GM12892 (cell line): ENCODE measurements at regions not wholly inside any gene's neighbourhood (a gene's known extent, or its start where the extent isn't known, plus 50 kb on each side); places are given as distances from the start of the nearest gene placed in this dataset.

ENCODE experiments used
- DNase-seq: peaks from one replicate; pipeline ENCODE4 v3.0.0; 2011; ENCODE audit not compliant: insufficient read length
- FAIRE-seq: peaks from 2 replicates; lab custom pipeline; 2011; peaks lifted over from hg19 to GRCh38; lab: Jason Lieb, UNC
- POLR2A ChIP-seq: IDR thresholded peaks from 2 replicates; pipeline ENCODE4 v1.6.1; 2011; ENCODE audit warnings: low read depth, low read length, control low read depth
- POLR2AphosphoS5 ChIP-seq: IDR thresholded peaks from 2 replicates; pipeline ENCODE4 v1.6.1; 2011; ENCODE audit warnings: low read depth, low read length, control low read depth
- TAF1 ChIP-seq: IDR thresholded peaks from 2 replicates; pipeline ENCODE4 v1.6.1; 2011; ENCODE audit warnings: low read depth, mild to moderate bottlenecking, control low read depth, low read length, borderline replicate concordance

GRCh38 chr14:97687944-97688630, 890.9 kb downstream of the VRK1 start:
- FAIRE-seq = no peak
- no peak for TF ChIP-seq POLR2AphosphoS5
- TF ChIP-seq POLR2A = no peak
- TF ChIP-seq TAF1 = no peak
- DNase-seq = no peak

GRCh38 chr14:97688631-97689336, 891.6 kb downstream of the VRK1 start:
- TF ChIP-seq POLR2AphosphoS5 = no peak
- TF ChIP-seq TAF1 = no peak
- TF ChIP-seq POLR2A = no peak
- no peak for FAIRE-seq
- DNase-seq = no peak

DNA sequence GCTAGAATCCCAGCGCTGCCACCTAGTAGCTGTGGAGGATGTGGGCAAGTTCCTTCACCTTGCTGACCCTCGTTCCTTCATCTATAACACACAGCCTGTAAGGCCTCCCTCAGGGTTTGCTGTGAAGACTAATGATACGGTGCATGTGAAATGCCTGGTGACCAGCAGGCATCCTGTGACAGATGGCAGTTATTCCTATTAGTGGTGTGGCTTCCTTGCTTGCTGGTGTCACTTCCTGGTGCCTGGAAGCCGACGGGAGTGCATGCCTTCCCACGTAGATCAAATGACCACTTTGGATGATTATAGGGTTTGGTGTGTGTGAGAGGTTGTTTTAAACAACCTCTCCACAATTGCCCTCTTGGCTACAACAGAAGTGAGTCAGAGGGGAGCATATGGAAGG, 894.9 kb downstream of the VRK1 start:
- FAIRE-seq (no peak), DNase-seq (no peak)
- TF ChIP-seq TAF1 (no peak), POLR2AphosphoS5 (no peak), POLR2A (no peak)

GRCh38 chr14:97695456-97695981, 898.3 kb downstream of the VRK1 start:
- DNase-seq = no peak
- FAIRE-seq = no peak
- TF ChIP-seq POLR2A (no peak), TAF1 (no peak), POLR2AphosphoS5 (no peak)

DNA sequence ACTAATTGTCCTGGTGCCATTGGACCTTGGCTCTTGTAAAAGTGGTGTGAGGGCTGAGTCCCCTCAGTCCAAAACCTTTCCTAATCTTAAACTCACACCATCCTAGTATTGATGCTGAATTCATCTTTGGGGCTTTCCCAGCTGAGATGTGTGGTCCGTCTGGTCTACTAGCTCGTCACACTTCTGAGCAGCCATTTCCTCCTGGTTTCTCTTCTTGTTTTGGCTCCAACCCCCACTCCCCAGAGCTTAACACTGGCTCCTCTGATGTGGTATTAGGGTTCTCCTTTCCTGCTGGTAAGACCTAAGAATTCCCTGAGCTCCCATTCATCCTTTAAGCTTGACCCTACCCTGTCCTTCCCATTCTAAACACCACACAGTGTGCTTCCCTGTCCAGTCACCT, 900.6 kb downstream of the VRK1 start:
- no peak for DNase-seq
- peak; percentile 95 for FAIRE-seq
- no peak for TF ChIP-seq POLR2A
- no peak for TF ChIP-seq POLR2AphosphoS5
- TF ChIP-seq TAF1 = no peak

DNA sequence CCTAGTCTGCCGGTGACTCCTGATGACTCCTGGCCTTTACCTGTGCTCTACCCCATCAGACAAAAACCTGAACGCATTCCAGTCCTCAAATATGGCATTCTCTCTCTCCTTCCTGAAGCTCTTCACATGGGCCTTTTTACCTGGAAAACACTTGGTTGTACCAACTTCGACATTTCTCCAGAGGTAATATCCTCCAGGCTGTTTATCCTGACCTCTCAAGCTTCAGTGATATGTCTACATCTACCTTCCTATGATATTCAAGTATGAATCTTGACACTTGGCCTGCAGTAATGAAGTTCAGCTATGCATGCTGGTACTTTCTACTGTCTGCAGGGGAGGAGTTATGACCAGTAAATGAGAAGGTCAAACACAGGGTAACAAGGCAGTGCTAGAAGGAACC, 901.8 kb downstream of the VRK1 start:
- DNase-seq = no peak
- FAIRE-seq = no peak
- TF ChIP-seq TAF1 = no peak
- no peak for TF ChIP-seq POLR2A
- no peak for TF ChIP-seq POLR2AphosphoS5

DNA sequence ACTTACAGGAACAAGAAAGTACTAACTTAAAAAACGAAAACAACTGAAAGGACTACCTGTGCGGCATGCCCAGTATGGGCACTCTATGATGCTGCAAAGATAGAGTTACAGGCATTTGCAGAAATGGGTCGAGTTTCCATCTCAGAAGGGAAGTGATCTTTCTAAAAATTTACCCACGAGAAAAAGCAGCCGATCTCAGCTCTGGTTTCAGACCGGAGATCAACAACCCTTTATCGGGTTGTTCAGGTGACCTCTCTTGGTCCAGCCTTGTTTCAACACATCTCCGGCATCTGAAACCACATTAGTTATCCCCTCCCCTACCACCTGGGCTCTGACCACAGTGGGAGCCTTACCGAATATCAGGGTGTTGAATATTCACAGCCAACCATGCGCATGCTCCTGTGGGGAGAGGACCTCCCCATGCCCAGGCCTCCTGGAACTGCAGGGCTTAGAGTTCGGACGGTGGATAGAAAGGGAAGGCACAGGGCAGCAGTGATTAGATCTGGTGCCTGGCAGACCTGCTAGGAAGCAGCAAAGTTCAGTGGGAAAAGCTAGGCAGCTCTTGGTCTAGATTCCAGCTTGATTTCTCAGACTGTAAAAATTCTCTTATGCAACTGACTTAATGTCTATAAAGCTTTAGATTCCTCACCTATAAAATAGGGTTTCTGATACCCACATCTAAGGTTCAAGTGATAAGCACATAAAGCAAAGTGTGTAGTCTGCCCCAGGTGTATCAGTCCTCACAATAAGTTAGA, 906.0 kb downstream of the VRK1 start:
- DNase-seq (no peak), FAIRE-seq (peak; percentile 78)
- TF ChIP-seq TAF1 = no peak
- TF ChIP-seq POLR2A = no peak
- TF ChIP-seq POLR2AphosphoS5 = no peak

- no peak for TF ChIP-seq POLR2AphosphoS5
- TF ChIP-seq TAF1 = no peak
- TF ChIP-seq POLR2A = no peak
- DNase-seq (no peak), FAIRE-seq (no peak)
These were observed 907.2 kb downstream of the VRK1 start for GRCh38 chr14:97704316-97704885.

GRCh38 chr14:97705107-97705506, 907.9 kb downstream of the VRK1 start:
- TF ChIP-seq POLR2A (no peak), TAF1 (no peak), POLR2AphosphoS5 (no peak)
- FAIRE-seq (peak; percentile 50), DNase-seq (no peak)

GRCh38 chr14:97705976-97706375, 908.8 kb downstream of the VRK1 start:
- TF ChIP-seq TAF1 = no peak
- TF ChIP-seq POLR2A = no peak
- TF ChIP-seq POLR2AphosphoS5 = no peak
- DNase-seq (no peak), FAIRE-seq (peak; percentile 81)

DNA sequence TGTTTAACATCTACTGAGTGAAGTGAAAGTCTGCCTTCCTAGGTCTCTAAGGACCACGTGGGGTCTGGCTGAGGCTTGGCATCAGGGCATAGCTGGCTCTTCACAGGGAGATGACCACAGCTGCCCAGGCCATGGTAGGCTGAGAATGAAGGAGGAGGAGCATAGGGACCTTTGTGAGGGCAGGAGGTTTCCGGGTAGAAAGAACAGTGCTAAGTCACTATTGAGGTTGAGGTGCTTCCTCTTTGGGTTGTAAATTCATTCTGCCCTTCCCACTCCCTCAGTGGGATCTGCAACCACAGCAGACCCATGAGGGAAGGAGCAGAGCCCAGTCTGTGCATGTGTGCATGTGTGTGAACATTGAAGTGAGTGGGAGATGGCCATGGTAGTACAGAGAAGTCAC, 909.6 kb downstream of the VRK1 start:
- FAIRE-seq = no peak
- DNase-seq = no peak
- TF ChIP-seq POLR2A = no peak
- TF ChIP-seq TAF1 = no peak
- TF ChIP-seq POLR2AphosphoS5 = no peak

DNA sequence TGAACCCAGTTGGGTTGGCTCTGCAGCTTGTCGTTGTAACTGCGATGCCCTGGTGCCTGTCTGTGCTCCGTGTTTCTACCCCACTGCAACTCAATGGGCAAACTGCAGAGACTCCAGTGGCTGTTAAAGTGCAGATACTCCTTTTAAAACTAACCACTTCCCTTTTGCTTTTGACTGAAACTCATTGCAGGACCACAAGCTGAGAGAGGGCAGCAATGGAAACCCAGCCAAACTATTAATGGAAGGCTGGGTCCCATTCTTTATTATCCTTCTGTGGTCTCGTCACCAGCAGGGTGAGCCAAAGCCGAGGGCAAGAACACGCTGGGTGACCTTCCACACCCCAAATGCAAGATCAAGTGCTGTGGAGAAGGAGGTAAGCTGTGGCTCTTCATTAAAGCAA, 910.4 kb downstream of the VRK1 start:
- no peak for TF ChIP-seq POLR2AphosphoS5
- no peak for TF ChIP-seq TAF1
- TF ChIP-seq POLR2A = no peak
- DNase-seq = no peak
- FAIRE-seq = peak; percentile 92
